HepG2 (cell line): ENCODE measurements at regions not wholly inside any gene's neighbourhood (a gene's known extent, or its start where the extent isn't known, plus 50 kb on each side); places are given as distances from the start of the nearest gene placed in this dataset.

Experiments used
- ATAC-seq: fragments of 200-7000 bp; cut with Tn5 transposase; 3 replicates; pipeline ENCODE4 v1.9.1; 2020; ENCODE audit warnings: mild to moderate bottlenecking, moderate library complexity
- BruUV-seq: library from RNA; stranded (reverse); fragments of 400-500 nt; replicated peaks from 2 replicates; lab custom pipeline; 2021; lab: Mats Ljungman, UMichigan
- CTCF ChIA-PET: fragments of 300-600 bp; formaldehyde crosslinking; extraction: SDS; loops from one replicate; lab custom pipeline; 2021; ENCODE audit warnings: low total read pairs, inconsistent platforms, low intra/inter-chr PET ratio; lab: Yijun Ruan, JAX
- POLR2A ChIA-PET: fragments of 350-600 bp; sonication (Branson Sonifier 250); formaldehyde crosslinking; loops from one replicate; lab custom pipeline; 2020; ENCODE audit warnings: antibody characterized with exemption, inconsistent platforms; lab: Yijun Ruan, JAX
- DNase-seq: peaks from one replicate; pipeline ENCODE4 v3.0.0-alpha.2; 2015; ENCODE audit warnings: low spot score
- FAIRE-seq: peaks from 3 replicates; lab custom pipeline; 2011; peaks lifted over from hg19 to GRCh38; lab: Jason Lieb, UNC
- H2AFZ ChIP-seq: one replicate; pipeline ENCODE4 v1.6.1; 2011; ENCODE audit warnings: low read length, inconsistent platforms
- H3K27ac ChIP-seq: fragments of 300-600 bp; 3 replicates; pipeline ENCODE4 v1.8.0; 2011; ENCODE audit warnings: mixed run types, mild to moderate bottlenecking, mixed read lengths, low read length, inconsistent platforms; ENCODE audit not compliant: insufficient read depth; ENCODE audit errors: extremely low read length
- H3K27me3 ChIP-seq, 2 experiments: fragments of 200-600 bp in 1 of 2; 2 replicates in 1 of 2; 3 replicates in 1 of 2; pipeline versions ENCODE4 v1.6.0 to v1.8.0; 2011; ENCODE audit warnings: low read length in 2 of 2, mild to moderate bottlenecking in 2 of 2, moderate library complexity in 2 of 2, inconsistent platforms in 1 of 2; ENCODE audit not compliant: insufficient read depth in 2 of 2, control insufficient read depth in 1 of 2
- H3K36me3 ChIP-seq, 2 experiments: fragments of 200-600 bp in 1 of 2; replicated peaks in 1 of 2; 2 replicates in 1 of 2; 3 replicates in 1 of 2; pipeline versions ENCODE4 v1.5.1 to v1.8.0; 2011; ENCODE audit warnings: low read length in 2 of 2, inconsistent platforms in 1 of 2; ENCODE audit not compliant: insufficient read depth in 2 of 2, control insufficient read depth in 1 of 2
- H3K4me1 ChIP-seq: 2 replicates; pipeline ENCODE4 v1.5.1; 2012; ENCODE audit warnings: low read length, inconsistent platforms; ENCODE audit not compliant: insufficient read depth
- H3K4me2 ChIP-seq: 2 replicates; pipeline ENCODE4 v1.6.0; 2011; ENCODE audit warnings: low read depth, low read length, inconsistent platforms
- H3K4me3 ChIP-seq, 3 experiments: fragments of 200-600 bp in 1 of 3; sonication (generic), shearing (Covaris generic) in 1 of 3; replicated peaks in 1 of 3; 2 replicates each; pipeline ENCODE4 v1.5.1; 2011 to 2016; ENCODE audit warnings: low read length in 3 of 3, inconsistent platforms in 2 of 3, low read depth in 2 of 3, mild to moderate bottlenecking in 2 of 3, control low read depth in 1 of 3, mixed read lengths in 1 of 3; ENCODE audit not compliant: insufficient read depth in 1 of 3
- H3K79me2 ChIP-seq: one replicate; pipeline ENCODE4 v1.6.1; 2011; ENCODE audit warnings: low read length, inconsistent platforms; ENCODE audit not compliant: insufficient read depth
- H3K9ac ChIP-seq: 2 replicates; pipeline ENCODE4 v1.6.0; 2011; ENCODE audit warnings: mild to moderate bottlenecking, low read depth, low read length, inconsistent platforms; ENCODE audit not compliant: insufficient read depth
- H3K9me3 ChIP-seq: 2 replicates; pipeline ENCODE4 v1.5.1; 2012; ENCODE audit warnings: mild to moderate bottlenecking, low read length
- H4K20me1 ChIP-seq: 2 replicates; pipeline ENCODE4 v1.6.0; 2011; ENCODE audit warnings: inconsistent platforms, mild to moderate bottlenecking, low read length, moderate library complexity; ENCODE audit not compliant: insufficient read depth
- HNRNPUL1 ChIP-seq: fragments of 200-400 bp; formaldehyde crosslinking; IDR thresholded peaks from 2 replicates; pipeline ENCODE4 v1.6.1; 2017; ENCODE audit warnings: low read depth, mild to moderate bottlenecking, low read length, moderate library complexity
- KLF12 ChIP-seq: sonication (generic); formaldehyde crosslinking; IDR thresholded peaks from 2 replicates; pipeline ENCODE4 v1.4.0; 2020; ENCODE audit warnings: missing genetic modification reagents, borderline replicate concordance
- NCOA2 ChIP-seq: sonication (generic); formaldehyde crosslinking; IDR thresholded peaks from 2 replicates; pipeline ENCODE4 v1.8.0; 2022; ENCODE audit warnings: inconsistent platforms
- ONECUT2 ChIP-seq: sonication (generic); formaldehyde crosslinking; IDR thresholded peaks from 2 replicates; pipeline ENCODE4 v1.4.0; 2020; ENCODE audit warnings: missing genetic modification reagents
- TGIF2 ChIP-seq: IDR thresholded peaks from 2 replicates; pipeline ENCODE4 v1.6.1; 2016; ENCODE audit warnings: control low read depth, missing compliant biosample characterization
- ZBTB8A ChIP-seq: sonication (generic); formaldehyde crosslinking; IDR thresholded peaks from 2 replicates; pipeline ENCODE4 v1.4.0; 2020; ENCODE audit warnings: mild to moderate bottlenecking, low read depth, missing genetic modification reagents, borderline replicate concordance
- ZFP82 ChIP-seq: sonication (generic); formaldehyde crosslinking; IDR thresholded peaks from 2 replicates; pipeline ENCODE4 v1.5.1; 2020; ENCODE audit warnings: mild to moderate bottlenecking, missing genetic modification reagents, borderline replicate concordance
- ZNF225 ChIP-seq: sonication (generic); formaldehyde crosslinking; IDR thresholded peaks from 2 replicates; pipeline ENCODE4 v1.4.0; 2020; ENCODE audit warnings: mild to moderate bottlenecking, missing genetic modification reagents
- ZNF317 ChIP-seq: sonication (generic); formaldehyde crosslinking; IDR thresholded peaks from 2 replicates; pipeline ENCODE4 v1.5.0; 2020; ENCODE audit warnings: mild to moderate bottlenecking, missing genetic modification reagents
- ZNF550 ChIP-seq: sonication (generic); formaldehyde crosslinking; IDR thresholded peaks from 2 replicates; pipeline ENCODE4 v1.4.0; 2020; ENCODE audit warnings: mild to moderate bottlenecking, missing genetic modification reagents, borderline replicate concordance
- ZNF879 ChIP-seq: sonication (generic); formaldehyde crosslinking; IDR thresholded peaks from 2 replicates; pipeline ENCODE4 v1.8.1; 2023; ENCODE audit warnings: missing genetic modification reagents
- WGBS: methylation state at CpG from one replicate; pipeline ENCODE4 v1.1.6; 2017; ENCODE audit warnings: low lambda C conversion rate; 5-methylcytosine and 5-hydroxymethylcytosine counted together
- in situ Hi-C: cut with HindIII; loops from 2 replicates; pipeline ENCODE4 v1.10.0; 2017; ENCODE audit warnings: low pct_unique_long_range_greater_than_20kb; ENCODE audit not compliant: extremely low pct_ligation_motif_present
- intact Hi-C: fragments of 100-400 bp; cut with micrococcal nuclease; formaldehyde crosslinking; loops from one replicate; pipeline ENCODE4 v1.10.0; 2022; ENCODE audit not compliant: unreplicated experiment
- TF ChIP-seq, protein P1 (sequence below): sonication (generic); formaldehyde crosslinking; IDR thresholded peaks from 2 replicates; pipeline ENCODE4 v1.4.0; 2020; ENCODE audit warnings: missing genetic modification reagents
- TF ChIP-seq, protein P2 (sequence below): sonication (generic); formaldehyde crosslinking; IDR thresholded peaks from 2 replicates; pipeline ENCODE4 v1.4.0; 2020; ENCODE audit warnings: mild to moderate bottlenecking, missing genetic modification reagents

DNA sequence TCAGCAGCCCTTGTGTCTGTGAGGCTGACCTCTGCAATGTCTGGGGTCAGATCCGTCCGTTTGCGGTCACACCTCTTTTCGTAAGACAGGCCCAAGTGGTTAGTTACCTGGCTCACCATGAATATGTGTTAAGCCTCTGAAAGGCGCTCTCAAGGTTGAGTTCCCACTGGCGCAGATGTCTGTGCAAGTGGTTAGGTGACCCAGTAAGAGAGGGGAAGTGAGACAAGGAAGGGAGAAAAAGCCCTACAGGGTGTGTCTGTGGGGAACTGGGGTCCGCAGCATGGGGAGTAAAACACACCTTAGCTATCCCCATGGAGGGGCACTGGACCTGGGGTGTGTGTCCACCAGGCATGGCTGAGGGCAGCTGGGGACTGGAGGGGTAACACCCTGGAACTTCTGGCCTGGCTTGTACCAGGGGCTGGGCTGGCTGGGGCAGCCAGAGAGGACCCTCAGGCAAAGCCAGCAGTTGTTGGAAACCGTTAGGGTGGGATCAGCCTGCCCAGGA lies 391.6 kb upstream of the PROK2 start:
- Histone ChIP-seq H3K9ac (no peak overlapping the region), H2AFZ (no peak overlapping the region), H3K4me2 (no peak overlapping the region), H3K9me3 (no peaks in the 10 kb centered on the region), H4K20me1 (no peaks in the 10 kb centered on the region), H3K4me1 (no peaks in the 10 kb centered on the region), H3K27me3 (no peaks in the 10 kb centered on the region), H3K4me3 (no peak overlapping the region), H3K27ac (no peak overlapping the region), H3K36me3 (peaks cover 0 to 1% of the 10 kb centered on the region in 2 experiments; a peak in 1 of 5 replicates), H3K79me2 (no peaks in the 10 kb centered on the region)
- DNase-seq (no peak), ATAC-seq (no peak; the same call in 2 of the 3 replicates), FAIRE-seq (no peak)
- POLR2A ChIA-PET = no interaction called here
- no TSS peak for BruUV-seq
- in situ Hi-C loops (no loop called here), intact Hi-C loops (no loop called here)
- TF ChIP-seq HNRNPUL1 (no peak), NCOA2 (CRISPR knock-in tag) (no peak), ZBTB8A (CRISPR knock-in tag) (no peak), ZNF317 (CRISPR knock-in tag) (no peak), ZNF550 (no peak), KLF12 (CRISPR knock-in tag) (no peak), ZNF225 (CRISPR knock-in tag) (no peak), ZNF879 (CRISPR knock-in tag) (no peak), ZFP82 (CRISPR knock-in tag) (no peak), ONECUT2 (no peak), TGIF2 (CRISPR knock-in tag) (no peak)
- TF ChIP-seq, protein P1, sequence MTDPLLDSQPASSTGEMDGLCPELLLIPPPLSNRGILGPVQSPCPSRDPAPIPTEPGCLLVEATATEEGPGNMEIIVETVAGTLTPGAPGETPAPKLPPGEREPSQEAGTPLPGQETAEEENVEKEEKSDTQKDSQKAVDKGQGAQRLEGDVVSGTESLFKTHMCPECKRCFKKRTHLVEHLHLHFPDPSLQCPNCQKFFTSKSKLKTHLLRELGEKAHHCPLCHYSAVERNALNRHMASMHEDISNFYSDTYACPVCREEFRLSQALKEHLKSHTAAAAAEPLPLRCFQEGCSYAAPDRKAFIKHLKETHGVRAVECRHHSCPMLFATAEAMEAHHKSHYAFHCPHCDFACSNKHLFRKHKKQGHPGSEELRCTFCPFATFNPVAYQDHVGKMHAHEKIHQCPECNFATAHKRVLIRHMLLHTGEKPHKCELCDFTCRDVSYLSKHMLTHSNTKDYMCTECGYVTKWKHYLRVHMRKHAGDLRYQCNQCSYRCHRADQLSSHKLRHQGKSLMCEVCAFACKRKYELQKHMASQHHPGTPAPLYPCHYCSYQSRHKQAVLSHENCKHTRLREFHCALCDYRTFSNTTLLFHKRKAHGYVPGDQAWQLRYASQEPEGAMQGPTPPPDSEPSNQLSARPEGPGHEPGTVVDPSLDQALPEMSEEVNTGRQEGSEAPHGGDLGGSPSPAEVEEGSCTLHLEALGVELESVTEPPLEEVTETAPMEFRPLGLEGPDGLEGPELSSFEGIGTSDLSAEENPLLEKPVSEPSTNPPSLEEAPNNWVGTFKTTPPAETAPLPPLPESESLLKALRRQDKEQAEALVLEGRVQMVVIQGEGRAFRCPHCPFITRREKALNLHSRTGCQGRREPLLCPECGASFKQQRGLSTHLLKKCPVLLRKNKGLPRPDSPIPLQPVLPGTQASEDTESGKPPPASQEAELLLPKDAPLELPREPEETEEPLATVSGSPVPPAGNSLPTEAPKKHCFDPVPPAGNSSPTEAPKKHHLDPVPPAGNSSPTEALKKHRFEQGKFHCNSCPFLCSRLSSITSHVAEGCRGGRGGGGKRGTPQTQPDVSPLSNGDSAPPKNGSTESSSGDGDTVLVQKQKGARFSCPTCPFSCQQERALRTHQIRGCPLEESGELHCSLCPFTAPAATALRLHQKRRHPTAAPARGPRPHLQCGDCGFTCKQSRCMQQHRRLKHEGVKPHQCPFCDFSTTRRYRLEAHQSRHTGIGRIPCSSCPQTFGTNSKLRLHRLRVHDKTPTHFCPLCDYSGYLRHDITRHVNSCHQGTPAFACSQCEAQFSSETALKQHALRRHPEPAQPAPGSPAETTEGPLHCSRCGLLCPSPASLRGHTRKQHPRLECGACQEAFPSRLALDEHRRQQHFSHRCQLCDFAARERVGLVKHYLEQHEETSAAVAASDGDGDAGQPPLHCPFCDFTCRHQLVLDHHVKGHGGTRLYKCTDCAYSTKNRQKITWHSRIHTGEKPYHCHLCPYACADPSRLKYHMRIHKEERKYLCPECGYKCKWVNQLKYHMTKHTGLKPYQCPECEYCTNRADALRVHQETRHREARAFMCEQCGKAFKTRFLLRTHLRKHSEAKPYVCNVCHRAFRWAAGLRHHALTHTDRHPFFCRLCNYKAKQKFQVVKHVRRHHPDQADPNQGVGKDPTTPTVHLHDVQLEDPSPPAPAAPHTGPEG (CRISPR knock-in tag) = no peak
- TF ChIP-seq, protein P2, sequence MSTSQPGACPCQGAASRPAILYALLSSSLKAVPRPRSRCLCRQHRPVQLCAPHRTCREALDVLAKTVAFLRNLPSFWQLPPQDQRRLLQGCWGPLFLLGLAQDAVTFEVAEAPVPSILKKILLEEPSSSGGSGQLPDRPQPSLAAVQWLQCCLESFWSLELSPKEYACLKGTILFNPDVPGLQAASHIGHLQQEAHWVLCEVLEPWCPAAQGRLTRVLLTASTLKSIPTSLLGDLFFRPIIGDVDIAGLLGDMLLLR (CRISPR knock-in tag) = no peak
- WGBS = 97% methylated on average over 8 of the region's 8 CpGs
- CTCF ChIA-PET = no interaction called here
